Cardiac septum (tissue), 1 donor: ENCODE measurements at regions not wholly inside any gene's neighbourhood (a gene's known extent, or its start where the extent isn't known, plus 50 kb on each side); places are given as distances from the start of the nearest gene placed in this dataset.
"Not testable (repeated sequence)": the region's sequence is repeated elsewhere in the genome, so short reads cannot be mapped to it uniquely, and the experiment has no call there.

Experiments used
- DNase-seq: peaks from one replicate; pipeline ENCODE4 v3.0.0-alpha.2; 2020; ENCODE audit warnings: low spot score
- intact Hi-C: fragments of 100-400 bp; cut with DNase I; formaldehyde crosslinking; loops from one replicate; pipeline ENCODE4 v1.14.0; 2022
- donor health status: DM: no; HTN: no; CAD: no.

- intact Hi-C loops: no loop called here
- DNase-seq: no peak
These were observed 1030.0 kb downstream of the MRPL39 start for GRCh38 chr21:24577301-24577700.

- intact Hi-C loops: no loop called here
- DNase-seq: no peak
These were observed 1046.0 kb downstream of the MRPL39 start for GRCh38 chr21:24561291-24561690.

GRCh38 chr21:24552491-24552890 lies 1054.8 kb downstream of the MRPL39 start:
- intact Hi-C loops: no loop called here
- no peak for DNase-seq

GRCh38 chr21:24545807-24546361 lies 1061.4 kb downstream of the MRPL39 start:
- intact Hi-C loops: no loop called here
- DNase-seq: no peak

- intact Hi-C loops: no loop called here
- no peak for DNase-seq
These were observed 1093.1 kb downstream of the MRPL39 start for GRCh38 chr21:24514081-24514733.

- intact Hi-C loops: no loop called here
These were observed 1098.2 kb downstream of the MRPL39 start for GRCh38 chr21:24509131-24509530.

GRCh38 chr21:24486973-24487372 lies 1120.3 kb downstream of the MRPL39 start:
- intact Hi-C loops: no loop called here
- no peak for DNase-seq

More at GRCh38 chr21:24509131-24509530, 1098.2 kb downstream of the MRPL39 start:
- no peak for DNase-seq

GRCh38 chr21:24483361-24483760 lies 1123.9 kb downstream of the MRPL39 start:
- intact Hi-C loops, DNase-seq: not testable (repeated sequence)

GRCh38 chr21:24470852-24471251 lies 1136.4 kb downstream of the MRPL39 start:
- no peak for DNase-seq
- intact Hi-C loops: no loop called here

- intact Hi-C loops: no loop called here
- DNase-seq: no peak
These were observed 1150.9 kb downstream of the MRPL39 start for GRCh38 chr21:24456358-24456757.

- DNase-seq: no peak
- intact Hi-C loops: no loop called here
These were observed 1157.2 kb downstream of the MRPL39 start for GRCh38 chr21:24450119-24450518.

- no peak for DNase-seq
- intact Hi-C loops: no loop called here
These were observed 1161.8 kb downstream of the MRPL39 start for GRCh38 chr21:24445517-24445916.

- DNase-seq: no peak
- intact Hi-C loops: no loop called here
These were observed 1162.5 kb downstream of the MRPL39 start for GRCh38 chr21:24444736-24445135.

GRCh38 chr21:24436236-24436635 lies 1171.0 kb downstream of the MRPL39 start:
- DNase-seq: no peak
- intact Hi-C loops: no loop called here

- no peak for DNase-seq
- intact Hi-C loops: no loop called here
These were observed 1178.6 kb downstream of the MRPL39 start for GRCh38 chr21:24428591-24429199.

GRCh38 chr21:24424776-24425175 lies 1182.5 kb downstream of the MRPL39 start:
- intact Hi-C loops: no loop called here
- no peak for DNase-seq

GRCh38 chr21:24423546-24423945 lies 1183.7 kb downstream of the MRPL39 start:
- no peak for DNase-seq
- intact Hi-C loops: no loop called here

- no peak for DNase-seq
- intact Hi-C loops: no loop called here
These were observed 1186.6 kb downstream of the MRPL39 start for GRCh38 chr21:24420689-24421088.

- DNase-seq, intact Hi-C loops: not testable (repeated sequence)
These were observed 1187.6 kb downstream of the MRPL39 start for GRCh38 chr21:24419641-24420040.

GRCh38 chr21:24418671-24419070 lies 1188.6 kb downstream of the MRPL39 start:
- intact Hi-C loops: no loop called here
- DNase-seq: no peak

GRCh38 chr21:24411429-24411828 lies 1195.9 kb downstream of the MRPL39 start:
- intact Hi-C loops: no loop called here
- no peak for DNase-seq
